C4-2B (cell line): ENCODE measurements at regions not wholly inside any gene's neighbourhood (a gene's known extent, or its start where the extent isn't known, plus 50 kb on each side); places are given as distances from the start of the nearest gene placed in this dataset.

Source experiments
- ZFX ChIP-seq: fragments of 450-650 bp; IDR thresholded peaks from 2 replicates; pipeline ENCODE4 v1.6.1; 2017
- TF ChIP-seq, protein P1 (sequence below): fragments of 450-650 bp; conservative IDR thresholded peaks from 2 replicates; pipeline ENCODE4 v1.5.1; 2017; ENCODE audit warnings: mild to moderate bottlenecking

DNA sequence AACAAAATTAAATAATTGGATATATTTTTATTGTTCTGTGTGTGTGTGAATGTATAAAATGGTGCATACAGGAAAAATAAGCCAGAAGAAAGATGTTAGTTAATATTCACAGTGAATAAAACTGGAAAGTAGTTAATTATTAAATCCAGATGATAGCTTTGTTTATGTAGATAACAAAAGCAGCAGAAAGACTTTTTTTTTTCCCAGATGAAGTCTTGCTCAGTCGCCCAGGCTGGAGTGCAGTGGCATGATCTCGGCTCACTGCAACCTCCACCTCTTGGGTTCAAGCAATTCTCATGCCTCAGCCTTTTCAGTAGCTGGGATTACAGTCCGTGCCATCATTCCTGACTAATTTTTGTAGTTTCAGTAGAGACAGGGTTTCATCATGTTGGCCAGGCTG lies 140.1 kb downstream of the ZNF486 start:
- TF ChIP-seq, protein P1, sequence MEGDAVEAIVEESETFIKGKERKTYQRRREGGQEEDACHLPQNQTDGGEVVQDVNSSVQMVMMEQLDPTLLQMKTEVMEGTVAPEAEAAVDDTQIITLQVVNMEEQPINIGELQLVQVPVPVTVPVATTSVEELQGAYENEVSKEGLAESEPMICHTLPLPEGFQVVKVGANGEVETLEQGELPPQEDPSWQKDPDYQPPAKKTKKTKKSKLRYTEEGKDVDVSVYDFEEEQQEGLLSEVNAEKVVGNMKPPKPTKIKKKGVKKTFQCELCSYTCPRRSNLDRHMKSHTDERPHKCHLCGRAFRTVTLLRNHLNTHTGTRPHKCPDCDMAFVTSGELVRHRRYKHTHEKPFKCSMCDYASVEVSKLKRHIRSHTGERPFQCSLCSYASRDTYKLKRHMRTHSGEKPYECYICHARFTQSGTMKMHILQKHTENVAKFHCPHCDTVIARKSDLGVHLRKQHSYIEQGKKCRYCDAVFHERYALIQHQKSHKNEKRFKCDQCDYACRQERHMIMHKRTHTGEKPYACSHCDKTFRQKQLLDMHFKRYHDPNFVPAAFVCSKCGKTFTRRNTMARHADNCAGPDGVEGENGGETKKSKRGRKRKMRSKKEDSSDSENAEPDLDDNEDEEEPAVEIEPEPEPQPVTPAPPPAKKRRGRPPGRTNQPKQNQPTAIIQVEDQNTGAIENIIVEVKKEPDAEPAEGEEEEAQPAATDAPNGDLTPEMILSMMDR: no peak
- TF ChIP-seq ZFX: no peak
